Transverse colon (tissue), 3 donors: ENCODE measurements at regions not wholly inside any gene's neighbourhood (a gene's known extent, or its start where the extent isn't known, plus 50 kb on each side); places are given as distances from the start of the nearest gene placed in this dataset.

Experiments
- CTCF ChIP-seq, 5 experiments: fragments of 200-600 bp in 3 of 5; fragments of 450-650 bp in 2 of 5; sonication (generic) in 3 of 5; IDR thresholded peaks; 1 replicate in 2 of 5; 2 replicates in 3 of 5; pipeline ENCODE4 v1.5.1; 2016 to 2017; ENCODE audit warnings: antibody characterized with exemption in 5 of 5, inconsistent platforms in 3 of 5, mild to moderate bottlenecking in 2 of 5, moderate library complexity in 1 of 5
- EP300 ChIP-seq: sonication (generic); formaldehyde crosslinking; IDR thresholded peaks from one replicate; pipeline ENCODE4 v1.6.1; 2017; ENCODE audit warnings: antibody characterized with exemption, low read depth
- POLR2A ChIP-seq: fragments of 450-650 bp; IDR thresholded peaks from one replicate; pipeline ENCODE4 v1.6.1; 2016; ENCODE audit warnings: antibody characterized with exemption, mild to moderate bottlenecking, moderate library complexity

GRCh38 chr1:25084407-25084806 lies 147.9 kb downstream of the SYF2 start:
- no peak for TF ChIP-seq CTCF (IDR thresholded peaks at IDR 0.05)
- TF ChIP-seq POLR2A = no peak
- TF ChIP-seq EP300 = no peak
